DMS79 treated with DMSO at 0.1 percent for 48 hours (cell line): ENCODE measurements at regions not wholly inside any gene's neighbourhood (a gene's known extent, or its start where the extent isn't known, plus 50 kb on each side); places are given as distances from the start of the nearest gene placed in this dataset.
A peak's percentile ranks its signal among the peaks of the same experiment; 100 is the strongest.
"Not testable (repeated sequence)": the region's sequence is repeated elsewhere in the genome, so short reads cannot be mapped to it uniquely, and the experiment has no call there.

Source experiments
- DNase-seq: peaks from one replicate; lab custom pipeline; 2025; lab: John Stamatoyannopoulos, UW

- no peak for DNase-seq
Observed at GRCh38 chr15:38743147-38743546, 178.5 kb upstream of the RASGRP1 start.

- DNase-seq, result no peak
Observed at GRCh38 chr15:38745126-38745525, 180.5 kb upstream of the RASGRP1 start.

GRCh38 chr15:38745626-38746025 lies 181.0 kb upstream of the RASGRP1 start:
- no peak for DNase-seq

GRCh38 chr15:38746211-38746610 lies 181.6 kb upstream of the RASGRP1 start:
- DNase-seq, result no peak

GRCh38 chr15:38748710-38749109 lies 184.1 kb upstream of the RASGRP1 start:
- DNase-seq, result no peak

- DNase-seq, result peak; percentile 54
Observed at GRCh38 chr15:38750786-38751185, 186.2 kb upstream of the RASGRP1 start.

GRCh38 chr15:38755718-38756117 lies 191.1 kb upstream of the RASGRP1 start:
- DNase-seq, result no peak

GRCh38 chr15:38756441-38756840 lies 191.8 kb upstream of the RASGRP1 start:
- DNase-seq, result no peak

GRCh38 chr15:38758043-38758442 lies 193.4 kb upstream of the RASGRP1 start:
- no peak for DNase-seq

GRCh38 chr15:38761681-38762080 lies 197.1 kb upstream of the RASGRP1 start:
- DNase-seq, result no peak

DNA sequence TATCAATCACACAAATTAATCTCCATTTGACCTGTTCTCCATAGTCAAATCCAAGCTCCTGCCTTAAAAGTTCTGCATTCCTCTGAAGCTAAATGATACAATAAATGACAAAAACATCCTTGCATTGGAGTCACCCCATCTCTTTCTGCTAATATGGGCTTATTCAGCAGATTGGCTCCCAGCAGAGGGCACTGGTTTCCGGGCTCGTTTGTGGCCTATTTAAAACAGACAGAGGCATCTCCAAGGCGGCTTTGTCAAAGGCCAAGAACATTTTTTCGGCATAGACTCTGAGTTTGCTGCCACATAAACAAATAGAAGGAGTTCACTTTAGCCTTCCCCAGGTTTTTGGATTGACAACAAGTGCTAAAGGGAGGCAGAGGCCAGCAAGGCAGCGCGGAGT lies 204.4 kb upstream of the RASGRP1 start:
- no peak for DNase-seq

DNA sequence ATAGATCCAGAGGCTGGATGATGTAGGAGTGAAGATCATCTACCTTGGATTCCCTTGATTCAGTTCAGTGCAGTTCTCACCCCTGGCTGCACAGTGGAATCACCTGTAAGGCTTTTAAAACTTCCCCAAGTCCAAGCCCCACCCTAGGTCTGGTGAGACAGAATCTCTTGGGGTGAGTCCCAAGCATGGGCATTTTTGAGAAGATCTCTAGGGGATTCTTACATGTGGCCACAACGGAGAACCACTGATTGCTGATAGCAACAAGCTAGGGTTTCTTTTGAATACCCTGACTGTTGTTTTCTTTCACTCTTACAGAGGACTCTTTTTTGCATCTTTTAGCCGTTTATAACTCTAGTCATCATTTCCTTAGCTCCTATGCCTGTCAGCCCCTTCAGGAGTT lies 204.9 kb upstream of the RASGRP1 start:
- no peak for DNase-seq

DNA sequence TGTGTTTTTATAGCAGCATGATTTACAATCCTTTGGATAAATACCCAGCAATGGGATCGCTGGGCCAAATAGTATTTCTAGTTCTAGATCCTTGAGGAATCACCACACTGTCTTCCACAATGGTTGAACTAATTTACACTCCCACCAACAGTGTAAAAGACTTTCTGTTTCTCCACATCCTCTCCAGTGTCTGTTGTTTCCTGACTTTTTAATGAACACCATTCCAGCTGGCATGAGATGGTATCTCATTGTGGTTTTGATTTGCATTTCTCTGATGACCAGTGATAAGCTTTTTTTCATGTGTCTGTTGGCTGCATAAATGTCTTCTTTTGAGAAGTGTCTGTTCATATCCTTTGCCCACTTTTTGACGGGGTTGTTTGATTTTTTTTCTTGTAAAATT lies 209.5 kb upstream of the RASGRP1 start:
- not testable (repeated sequence) for DNase-seq

DNA sequence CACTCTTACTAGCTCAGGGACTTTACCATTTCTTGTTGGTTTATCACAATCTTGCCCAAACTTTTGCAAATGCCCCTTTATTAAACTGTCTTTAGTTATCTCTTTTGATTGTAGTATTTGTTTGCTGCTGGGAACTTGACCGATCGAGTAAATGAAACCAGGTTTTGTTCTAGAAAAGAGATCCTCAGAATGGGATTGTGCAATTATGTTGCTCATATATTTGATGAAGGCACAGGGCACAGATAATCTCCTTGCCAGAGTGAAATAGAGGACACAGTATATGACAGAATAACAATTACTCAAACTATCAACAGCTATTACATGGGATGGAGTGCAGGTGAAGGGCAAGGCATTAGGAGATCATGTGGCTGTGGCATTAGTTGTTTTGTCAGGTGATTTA lies 216.6 kb upstream of the RASGRP1 start:
- no peak for DNase-seq

DNA sequence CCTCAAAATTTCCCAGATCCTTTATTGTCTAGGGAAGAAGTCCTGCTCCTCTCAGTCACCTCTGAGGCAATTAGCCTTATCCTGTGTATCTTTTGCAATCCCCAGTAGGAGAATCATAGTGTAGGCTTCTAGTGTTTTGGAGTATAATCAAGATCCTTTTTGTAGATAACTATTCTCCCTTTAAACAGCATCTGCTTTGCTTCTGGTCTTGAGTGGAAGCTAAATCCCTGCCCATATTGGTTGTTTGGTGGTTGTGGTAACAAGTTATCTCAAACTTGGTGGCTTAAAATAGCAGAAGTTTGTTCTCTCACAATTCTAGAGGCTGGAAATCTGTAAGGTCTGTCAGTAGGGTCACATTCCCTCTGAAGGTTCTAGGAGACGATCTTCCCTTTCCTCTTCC lies 217.5 kb upstream of the RASGRP1 start:
- DNase-seq, result no peak

DNA sequence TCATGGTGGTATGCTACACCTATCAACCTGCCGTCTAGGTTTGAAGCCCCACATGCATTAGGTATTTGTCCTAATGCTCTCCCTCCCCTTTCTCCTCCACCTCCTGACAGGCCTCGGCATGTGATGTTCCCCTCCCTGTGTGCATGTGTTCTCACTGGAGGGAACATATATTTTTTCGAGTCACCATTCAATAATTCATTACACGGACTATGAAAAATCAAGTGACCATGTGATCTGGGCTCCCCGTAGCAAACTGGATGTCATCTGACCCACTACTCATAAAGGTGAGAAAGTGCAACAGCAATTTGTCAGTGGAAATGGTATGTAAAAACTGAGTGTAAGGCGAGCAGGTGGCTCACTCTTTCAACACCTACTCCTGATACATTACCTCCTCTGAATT lies 224.3 kb upstream of the RASGRP1 start:
- no peak for DNase-seq

DNA sequence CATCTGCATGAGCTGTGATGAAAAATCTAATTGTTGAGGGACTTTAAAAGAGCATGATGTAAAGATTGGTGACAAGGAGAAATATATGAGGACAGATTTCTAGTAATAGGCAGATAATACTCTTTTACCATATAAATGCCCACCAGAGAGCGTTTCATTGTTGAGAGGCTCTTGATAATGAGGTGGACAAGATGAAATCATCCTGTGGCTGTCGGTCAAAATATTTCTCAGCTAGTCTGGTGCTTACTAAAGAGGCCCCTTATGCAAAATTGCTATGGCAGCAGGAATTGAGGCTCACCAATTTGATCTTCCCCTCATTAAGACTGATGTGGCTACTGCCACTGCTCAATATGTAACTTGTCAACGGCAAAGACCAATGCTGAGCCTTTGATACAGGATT lies 225.0 kb upstream of the RASGRP1 start:
- DNase-seq, result no peak

- DNase-seq, result no peak
Observed at GRCh38 chr15:38793206-38793810, 228.7 kb upstream of the RASGRP1 start.

- no peak for DNase-seq
Observed at GRCh38 chr15:38795471-38796245, 231.0 kb upstream of the RASGRP1 start.

- DNase-seq, result no peak
Observed at GRCh38 chr15:38796589-38796988, 232.0 kb upstream of the RASGRP1 start.

DNA sequence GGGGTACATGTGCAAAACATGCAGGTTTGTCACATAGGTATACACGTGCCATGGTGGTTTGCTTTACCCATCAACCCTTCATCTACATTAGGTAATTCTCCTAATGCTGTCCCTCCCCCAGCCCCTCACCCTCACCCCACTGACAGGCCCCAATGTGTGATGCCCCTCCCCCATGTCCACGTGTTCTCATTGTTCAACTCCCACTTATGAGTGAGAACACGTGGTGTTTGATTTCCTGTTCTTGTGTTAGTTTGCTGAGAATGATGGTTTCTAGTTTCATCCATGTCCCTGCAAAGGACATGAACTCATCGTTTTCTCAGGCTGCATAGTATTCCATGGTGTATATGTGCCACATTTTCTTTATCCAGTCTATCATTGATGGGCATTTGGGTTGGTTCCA lies 232.9 kb upstream of the RASGRP1 start:
- not testable (repeated sequence) for DNase-seq

DNA sequence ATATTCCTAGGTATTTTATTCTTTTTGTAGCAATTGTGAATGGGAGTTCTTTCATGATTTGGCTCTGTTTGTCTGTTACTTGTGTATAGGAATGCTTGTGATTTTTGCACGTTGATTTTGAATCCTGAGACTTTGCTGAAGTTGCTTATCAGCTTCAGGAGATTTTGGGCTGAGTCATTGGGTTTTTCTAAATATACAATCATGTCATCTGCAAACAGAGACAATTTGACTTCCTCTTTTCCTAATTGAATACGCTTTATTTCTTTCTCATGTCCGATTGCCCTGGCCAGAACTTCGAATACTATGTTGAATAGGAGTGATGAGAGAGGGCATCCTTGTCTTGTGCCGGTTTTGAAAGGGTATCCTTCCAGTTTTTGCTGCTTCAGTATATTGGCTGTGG lies 234.6 kb upstream of the RASGRP1 start:
- DNase-seq, result not testable (repeated sequence)

DNA sequence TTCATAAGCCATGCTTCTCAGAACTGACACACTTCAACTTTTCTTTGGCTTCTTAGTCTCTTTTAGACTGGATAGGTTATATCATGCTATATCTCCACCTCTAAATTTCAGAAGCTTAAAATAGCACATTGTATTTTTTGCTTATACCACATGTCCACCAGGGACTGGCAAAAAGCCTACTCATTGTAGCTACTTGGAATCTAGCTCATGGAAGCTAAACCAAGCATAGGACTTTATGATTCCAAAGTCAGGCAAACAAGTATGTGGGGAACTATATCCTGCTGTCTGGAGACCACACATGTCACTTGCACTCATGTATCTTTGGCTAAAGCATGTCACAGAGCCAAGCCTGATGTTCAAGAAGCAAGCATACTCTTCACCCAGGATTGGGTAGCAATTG lies 245.0 kb upstream of the RASGRP1 start:
- no peak for DNase-seq

DNA sequence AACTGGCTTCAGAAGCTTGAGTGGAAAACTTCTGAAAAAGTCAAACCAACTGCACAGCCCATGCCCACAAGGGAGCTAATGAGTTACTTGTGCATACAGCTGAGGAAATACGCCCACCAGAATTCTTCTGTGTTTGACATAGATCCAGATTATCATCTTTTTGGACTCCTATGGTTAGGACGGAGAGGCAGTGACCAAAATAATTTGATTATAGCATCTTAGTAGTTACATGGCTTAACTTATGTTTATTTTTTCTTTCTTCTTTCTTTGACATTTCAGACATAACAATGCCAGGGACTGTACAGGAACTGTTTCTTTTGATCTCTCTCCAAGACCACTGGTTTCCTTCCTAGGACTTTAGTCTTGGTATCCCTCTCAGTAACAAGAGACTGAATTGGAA lies 246.1 kb upstream of the RASGRP1 start:
- no peak for DNase-seq
